Endothelial cell of umbilical vein (primary cell): ENCODE measurements at regions not wholly inside any gene's neighbourhood (a gene's known extent, or its start where the extent isn't known, plus 50 kb on each side); places are given as distances from the start of the nearest gene placed in this dataset.

Experiments used
- BruUV-seq: library from RNA; stranded (reverse); fragments of 400-500 nt; replicated peaks from 2 replicates; lab custom pipeline; 2021; lab: Mats Ljungman, UMichigan
- CTCF ChIA-PET: fragments of 300-600, 350-600 bp; sonication (Branson Sonifier 250); formaldehyde crosslinking; loops from one replicate; lab custom pipeline; 2021; ENCODE audit warnings: antibody characterized with exemption, inconsistent platforms; lab: Charles Lee
- POLR2A ChIA-PET: fragments of 300-600, 350-600 bp; sonication (Branson Sonifier 250); formaldehyde crosslinking; loops from one replicate; lab custom pipeline; 2021; ENCODE audit warnings: antibody characterized with exemption, inconsistent platforms; lab: Charles Lee
- DNase-seq: peaks from one replicate; pipeline ENCODE4 v3.0.0-alpha.2; 2011; ENCODE audit warnings: low read depth, low spot score
- FAIRE-seq: peaks from 2 replicates; lab custom pipeline; 2011; peaks lifted over from hg19 to GRCh38; lab: Jason Lieb, UNC
- H2AFZ ChIP-seq: 2 replicates; pipeline ENCODE4 v1.6.0; 2012; ENCODE audit warnings: low read depth, low read length, control low read depth, inconsistent platforms
- H3K27ac ChIP-seq: 2 replicates; pipeline ENCODE4 v1.5.1; 2011; ENCODE audit warnings: low read depth, mild to moderate bottlenecking, control low read depth, low read length, moderate library complexity; ENCODE audit not compliant: insufficient read depth
- H3K27me3 ChIP-seq, 2 experiments: 2 replicates each; pipeline versions ENCODE4 v1.6.0 to v1.6.1; 2011; ENCODE audit warnings: low read length in 2 of 2, mixed read lengths in 1 of 2; ENCODE audit not compliant: control insufficient read depth in 2 of 2, insufficient read depth in 2 of 2
- H3K36me3 ChIP-seq, 2 experiments: 2 replicates in 1 of 2; 3 replicates in 1 of 2; pipeline ENCODE4 v1.5.1; 2011; ENCODE audit warnings: low read length in 2 of 2, mild to moderate bottlenecking in 1 of 2, moderate library complexity in 1 of 2; ENCODE audit not compliant: control insufficient read depth in 2 of 2, insufficient read depth in 2 of 2; ENCODE audit errors: extremely low read depth in 1 of 2
- H3K4me1 ChIP-seq: 3 replicates; pipeline ENCODE4 v1.5.1; 2011; ENCODE audit warnings: mild to moderate bottlenecking, low read length; ENCODE audit not compliant: control insufficient read depth, insufficient read depth; ENCODE audit errors: extremely low read depth
- H3K4me2 ChIP-seq: 2 replicates; pipeline ENCODE4 v1.6.1; 2011; ENCODE audit warnings: low read length, control low read depth, mixed read lengths; ENCODE audit not compliant: insufficient read depth
- H3K4me3 ChIP-seq, 3 experiments: fragments of 200-600 bp in 1 of 3; sonication (generic), shearing (Covaris generic) in 1 of 3; replicated peaks in 1 of 3; 2 replicates each; pipeline ENCODE4 v1.5.1; 2011 to 2016; ENCODE audit warnings: control low read depth in 3 of 3, low read length in 3 of 3, mild to moderate bottlenecking in 2 of 3, inconsistent platforms in 1 of 3, low read depth in 1 of 3, moderate library complexity in 1 of 3; ENCODE audit not compliant: insufficient read depth in 1 of 3
- H3K79me2 ChIP-seq: 2 replicates; pipeline ENCODE4 v1.6.0; 2012; ENCODE audit warnings: low read length, inconsistent platforms; ENCODE audit not compliant: control insufficient read depth, insufficient read depth
- H3K9ac ChIP-seq: replicated peaks from 2 replicates; pipeline ENCODE3; 2011; ENCODE audit warnings: low read length, control low read depth; ENCODE audit not compliant: insufficient read depth; ENCODE audit errors: extremely low read depth
- H3K9me1 ChIP-seq: replicated peaks from 3 replicates; pipeline ENCODE4 v1.6.0; 2011; ENCODE audit warnings: mild to moderate bottlenecking, low read length; ENCODE audit not compliant: control insufficient read depth, insufficient read depth; ENCODE audit errors: extremely low read depth
- H3K9me3 ChIP-seq: replicated peaks from 2 replicates; pipeline ENCODE4 v1.5.1; 2012; ENCODE audit warnings: low read length, inconsistent platforms; ENCODE audit not compliant: control insufficient read depth, insufficient read depth
- H4K20me1 ChIP-seq: replicated peaks from 2 replicates; pipeline ENCODE3; 2011; ENCODE audit warnings: mild to moderate bottlenecking, low read length; ENCODE audit not compliant: control insufficient read depth, insufficient read depth; ENCODE audit errors: extremely low read depth
- CTCF ChIP-seq, 2 donors: IDR thresholded peaks; 1 replicate in 1 of 2; 2 replicates in 1 of 2; pipeline ENCODE4 v1.5.1; 2011; ENCODE audit warnings: low read length in 2 of 2, mild to moderate bottlenecking in 2 of 2, moderate library complexity in 2 of 2, control low read depth in 1 of 2, inconsistent platforms in 1 of 2, low read depth in 1 of 2; ENCODE audit not compliant: insufficient read depth in 1 of 2; ENCODE audit errors: extremely low read depth in 1 of 2
- EZH2 ChIP-seq: IDR thresholded peaks from 2 replicates; pipeline ENCODE4 v1.6.1; 2012; ENCODE audit warnings: borderline replicate concordance, low read depth, mild to moderate bottlenecking, moderate library complexity, low read length, inconsistent platforms; ENCODE audit not compliant: severe bottlenecking
- FOS ChIP-seq: IDR thresholded peaks from 2 replicates; pipeline ENCODE4 v1.6.1; 2011; ENCODE audit warnings: mild to moderate bottlenecking, low read length, moderate library complexity, borderline replicate concordance; ENCODE audit not compliant: insufficient read depth
- GATA2 ChIP-seq: IDR thresholded peaks from 2 replicates; pipeline ENCODE4 v1.7.0; 2011; ENCODE audit warnings: low read depth, mild to moderate bottlenecking, moderate library complexity, mixed read lengths, low read length; ENCODE audit not compliant: insufficient read length, insufficient read depth
- JUN ChIP-seq: IDR thresholded peaks from 2 replicates; pipeline ENCODE4 v1.6.1; 2011; ENCODE audit warnings: borderline replicate concordance, low read depth; ENCODE audit not compliant: insufficient read length, insufficient read depth
- MAX ChIP-seq: IDR thresholded peaks from 2 replicates; pipeline ENCODE4 v1.6.1; 2011; ENCODE audit not compliant: insufficient read depth, insufficient read length
- MYC ChIP-seq: IDR thresholded peaks from one replicate; pipeline ENCODE4 v1.6.1; 2011; ENCODE audit warnings: mild to moderate bottlenecking, low read depth, low read length
- POLR2A ChIP-seq: IDR thresholded peaks from 2 replicates; pipeline ENCODE4 v1.6.1; 2012; ENCODE audit warnings: low read depth, mild to moderate bottlenecking, control low read depth, low read length
- POLR2AphosphoS5 ChIP-seq: IDR thresholded peaks from 2 replicates; pipeline ENCODE4 v1.6.1; 2012; ENCODE audit warnings: low read depth, mild to moderate bottlenecking, control low read depth, low read length, moderate library complexity; ENCODE audit not compliant: insufficient read depth
- dilution Hi-C: fragments of 300-500 bp; cut with MboI; formaldehyde crosslinking; loops from one replicate; pipeline ENCODE4 v1.15.0; 2019; ENCODE audit warnings: low sequenced_read_pairs; ENCODE audit not compliant: extremely low pct_ligation_motif_present
- intact Hi-C: fragments of 100-400 bp; cut with micrococcal nuclease; formaldehyde crosslinking; loops from one replicate; pipeline ENCODE4 v1.10.0; 2022

- intact Hi-C loops (no loop called here), dilution Hi-C loops (no loop called here)
- DNase-seq (no peak), FAIRE-seq (no peak)
- Histone ChIP-seq H3K79me2 (no peaks in the 10 kb centered on the region), H3K4me3 (no peak overlapping the region), H3K9me3 (no peaks in the 10 kb centered on the region), H3K4me1 (no peaks in the 10 kb centered on the region), H4K20me1 (no peaks in the 10 kb centered on the region), H2AFZ (no peak overlapping the region), H3K4me2 (no peak overlapping the region), H3K27me3 (no peaks in the 10 kb centered on the region), H3K9me1 (no peaks in the 10 kb centered on the region), H3K36me3 (no peaks in the 10 kb centered on the region), H3K9ac (no peak overlapping the region), H3K27ac (no peak overlapping the region)
- ChIA-PET CTCF (no interaction called here), POLR2A (no interaction called here)
- BruUV-seq, result no TSS peak
- no peak for TF ChIP-seq JUN
- TF ChIP-seq FOS, result no peak
- TF ChIP-seq CTCF (IDR thresholded peaks at IDR 0.05; ENCODE audit: extremely low read depth in 1 of 2, insufficient read depth in 1 of 2, low read depth in 1 of 2, low read length in 2 of 2), result no peak
- no peak for TF ChIP-seq POLR2A
- no peak for TF ChIP-seq MYC
- TF ChIP-seq EZH2, result no peak
These were observed 520.5 kb upstream of the ZEB2 start for GRCh38 chr2:145040433-145040832.

- ChIA-PET CTCF (no interaction called here), POLR2A (no interaction called here)
- TF ChIP-seq CTCF (IDR thresholded peaks at IDR 0.05; ENCODE audit: extremely low read depth in 1 of 2, insufficient read depth in 1 of 2, low read depth in 1 of 2, low read length in 2 of 2), result no peak
- TF ChIP-seq MAX, result no peak
- TF ChIP-seq POLR2AphosphoS5, result no peak
- no peak for TF ChIP-seq POLR2A
- TF ChIP-seq EZH2, result no peak
- no peak for TF ChIP-seq JUN
- no peak for TF ChIP-seq GATA2
- no peak for TF ChIP-seq FOS
- no peak for TF ChIP-seq MYC
- H3K9me3 ChIP-seq, result no peaks in the 10 kb centered on the region
- no peak overlapping the region for H3K27ac ChIP-seq
- H3K4me3 ChIP-seq, result no peak overlapping the region
- no peaks in the 10 kb centered on the region for H4K20me1 ChIP-seq
- H3K4me1 ChIP-seq, result no peaks in the 10 kb centered on the region
- intact Hi-C loops, result no loop called here
- no peak overlapping the region for H3K9ac ChIP-seq
- BruUV-seq, result no TSS peak
- DNase-seq (no peak), FAIRE-seq (no peak)
- H3K4me2 ChIP-seq, result no peak overlapping the region
- no peaks in the 10 kb centered on the region for H3K79me2 ChIP-seq
- H2AFZ ChIP-seq, result no peak overlapping the region
- H3K9me1 ChIP-seq, result no peaks in the 10 kb centered on the region
- dilution Hi-C loops, result no loop called here
- H3K27me3 ChIP-seq, result no peaks in the 10 kb centered on the region
- no peaks in the 10 kb centered on the region for H3K36me3 ChIP-seq
These were observed 518.2 kb upstream of the ZEB2 start for GRCh38 chr2:145038041-145038525.
